ENCODE measurements at regions not wholly inside any gene's neighbourhood (a gene's known extent, or its start where the extent isn't known, plus 50 kb on each side); places are given as distances from the start of the nearest gene placed in this dataset.

- H3K4me3 ChIP-seq = no peak overlapping the region
- DNase-seq = no peak
- no peaks in the 10 kb centered on the region for H3K4me1 ChIP-seq
- H3K9me3 ChIP-seq = no peaks in the 10 kb centered on the region
- no peak for TF ChIP-seq CTCF (IDR thresholded peaks at IDR 0.05)
- intact Hi-C loops (cut with DNase I) = no loop called here
- no peak overlapping the region for H3K27ac ChIP-seq
- H3K36me3 ChIP-seq = no peaks in the 10 kb centered on the region
- H3K27me3 ChIP-seq = no peaks in the 10 kb centered on the region
- no peak for FAIRE-seq
- ATAC-seq = no peak
Measured at GRCh38 chr12:107418981-107419380, 266.6 kb upstream of the PWP1 start.

- no peaks in the 10 kb centered on the region for H3K36me3 ChIP-seq
- 40 to 54% methylated on average over 5 of the region's 5 CpGs for WGBS, 2 donors
- DNase-seq (no peak), ATAC-seq (no peak), FAIRE-seq (no peak)
- no peaks in the 10 kb centered on the region for H3K27me3 ChIP-seq
- no peaks in the 10 kb centered on the region for H3K9me3 ChIP-seq
- no peak overlapping the region for H3K4me3 ChIP-seq
- H3K4me1 ChIP-seq = no peaks in the 10 kb centered on the region
- no peak overlapping the region for H3K27ac ChIP-seq
- no peak for TF ChIP-seq CTCF (IDR thresholded peaks at IDR 0.05)
- intact Hi-C loops (cut with DNase I) = no loop called here
Measured at GRCh38 chr12:107423531-107423930, 262.1 kb upstream of the PWP1 start.

GRCh38 chr12:107429006-107429705, 256.4 kb upstream of the PWP1 start:
- Histone ChIP-seq H3K27ac (no peak overlapping the region), H3K4me3 (no peak overlapping the region), H3K9me3 (no peaks in the 10 kb centered on the region), H3K4me1 (no peaks in the 10 kb centered on the region), H3K27me3 (no peaks in the 10 kb centered on the region), H3K36me3 (no peaks in the 10 kb centered on the region)
- 38 to 41% methylated on average over 7 of the region's 7 CpGs for WGBS, 2 donors
- TF ChIP-seq CTCF (IDR thresholded peaks at IDR 0.05) = no peak
- FAIRE-seq (no peak), ATAC-seq (peak; percentile 86 to 97 (median 90)), DNase-seq (peak in 4 of 6 donors; percentile 32 to 56 (median 44))
- intact Hi-C loops (cut with DNase I) = no loop called here

GRCh38 chr12:107431942-107432341, 253.7 kb upstream of the PWP1 start:
- no peaks in the 10 kb centered on the region for H3K36me3 ChIP-seq
- FAIRE-seq (no peak), ATAC-seq (no peak)

More at GRCh38 chr12:107431942-107432341, 253.7 kb upstream of the PWP1 start:
- intact Hi-C loops (cut with DNase I) = no loop called here
- H3K27ac ChIP-seq = no peak overlapping the region
- H3K9me3 ChIP-seq = no peaks in the 10 kb centered on the region
- DNase-seq = no peak
- H3K27me3 ChIP-seq = no peaks in the 10 kb centered on the region
- WGBS, 2 donors = 71 to 100% methylated on average over 1 of the region's 1 CpG
- no peak for TF ChIP-seq CTCF (IDR thresholded peaks at IDR 0.05)
- no peaks in the 10 kb centered on the region for H3K4me1 ChIP-seq
- H3K4me3 ChIP-seq = no peak overlapping the region
